ENCODE measurements at regions not wholly inside any gene's neighbourhood (a gene's known extent, or its start where the extent isn't known, plus 50 kb on each side); places are given as distances from the start of the nearest gene placed in this dataset.

DNA sequence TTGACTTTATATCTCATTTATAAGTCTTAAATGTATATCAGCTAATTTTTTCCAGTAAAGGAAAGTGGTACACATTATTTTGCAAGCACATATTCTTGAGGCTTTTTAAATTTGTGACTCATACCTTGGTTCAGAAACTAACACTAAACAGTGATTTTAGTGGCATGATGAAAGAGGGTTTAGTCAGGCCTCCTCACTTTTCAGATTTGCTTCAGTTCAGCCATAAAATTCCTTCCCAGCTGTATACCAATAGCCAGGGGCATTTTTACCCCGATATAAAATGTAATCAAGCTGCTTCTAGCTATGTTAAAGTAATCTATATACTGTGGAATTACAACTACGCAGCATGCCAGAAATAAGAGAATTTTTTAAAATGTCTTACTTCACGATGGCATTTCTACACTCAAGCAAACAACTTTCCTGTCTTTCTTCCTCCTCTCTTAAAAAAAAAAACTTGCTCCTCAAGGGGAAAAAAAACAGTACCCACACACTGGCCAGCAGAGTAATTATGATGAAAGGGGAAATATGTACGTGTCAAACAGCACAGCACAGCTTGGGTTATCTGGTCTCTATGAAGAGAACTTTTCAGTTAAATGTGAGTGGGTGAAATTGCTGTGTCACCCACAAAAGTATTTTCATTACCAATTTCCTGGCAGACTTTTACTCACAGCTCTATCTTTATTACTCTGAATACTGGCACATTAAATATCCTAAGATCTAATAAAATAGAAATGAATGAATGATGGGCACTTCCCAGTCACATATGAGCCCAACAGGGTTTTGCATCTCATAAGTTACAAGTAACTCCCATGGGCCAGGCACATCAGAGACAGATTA is 244.8 kb upstream of the TENT5A start:
- no peaks in the 10 kb centered on the region for H3F3A ChIP-seq (ENCODE audit: low read depth)
- Mint-ChIP-seq H3K27ac (no peak overlapping the region), H3K36me3 (no peaks in the 10 kb centered on the region), H3K27me3 (ENCODE audit: insufficient read depth, low read depth) (no peaks in the 10 kb centered on the region), H3K4me1 (peaks cover 9% of the 10 kb centered on the region), H3K9me3 (no peaks in the 10 kb centered on the region), H3K4me3 (no peak overlapping the region)
- no peak for TF ChIP-seq EZH2 (IDR thresholded peaks at IDR 0.05)
- no peak for TF ChIP-seq EZH2phosphoT487 (IDR thresholded peaks at IDR 0.05)
- TF ChIP-seq, protein P1, sequence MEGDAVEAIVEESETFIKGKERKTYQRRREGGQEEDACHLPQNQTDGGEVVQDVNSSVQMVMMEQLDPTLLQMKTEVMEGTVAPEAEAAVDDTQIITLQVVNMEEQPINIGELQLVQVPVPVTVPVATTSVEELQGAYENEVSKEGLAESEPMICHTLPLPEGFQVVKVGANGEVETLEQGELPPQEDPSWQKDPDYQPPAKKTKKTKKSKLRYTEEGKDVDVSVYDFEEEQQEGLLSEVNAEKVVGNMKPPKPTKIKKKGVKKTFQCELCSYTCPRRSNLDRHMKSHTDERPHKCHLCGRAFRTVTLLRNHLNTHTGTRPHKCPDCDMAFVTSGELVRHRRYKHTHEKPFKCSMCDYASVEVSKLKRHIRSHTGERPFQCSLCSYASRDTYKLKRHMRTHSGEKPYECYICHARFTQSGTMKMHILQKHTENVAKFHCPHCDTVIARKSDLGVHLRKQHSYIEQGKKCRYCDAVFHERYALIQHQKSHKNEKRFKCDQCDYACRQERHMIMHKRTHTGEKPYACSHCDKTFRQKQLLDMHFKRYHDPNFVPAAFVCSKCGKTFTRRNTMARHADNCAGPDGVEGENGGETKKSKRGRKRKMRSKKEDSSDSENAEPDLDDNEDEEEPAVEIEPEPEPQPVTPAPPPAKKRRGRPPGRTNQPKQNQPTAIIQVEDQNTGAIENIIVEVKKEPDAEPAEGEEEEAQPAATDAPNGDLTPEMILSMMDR (IDR thresholded peaks at IDR 0.05): no peak
- H2AFZ ChIP-seq (replicated peaks): no peak overlapping the region
- DNase-seq (ENCODE audit: low spot score): no peak
- H3K27ac ChIP-seq: no peak overlapping the region
- H3K27me3 ChIP-seq: no peaks in the 10 kb centered on the region
- no peaks in the 10 kb centered on the region for H3K36me3 ChIP-seq
- no peaks in the 10 kb centered on the region for H3K9me3 ChIP-seq (ENCODE audit: low read depth)
- H4K20me1 ChIP-seq (ENCODE audit: low read depth): no peaks in the 10 kb centered on the region
- no peak overlapping the region for H3K4me2 ChIP-seq
- H3K4me1 ChIP-seq: peaks cover 24% of the 10 kb centered on the region
- no peaks in the 10 kb centered on the region for H3K79me2 ChIP-seq (ENCODE audit: low read depth)
- no peak overlapping the region for H3K9ac ChIP-seq
- H3K4me3 ChIP-seq: no peak overlapping the region

DNA sequence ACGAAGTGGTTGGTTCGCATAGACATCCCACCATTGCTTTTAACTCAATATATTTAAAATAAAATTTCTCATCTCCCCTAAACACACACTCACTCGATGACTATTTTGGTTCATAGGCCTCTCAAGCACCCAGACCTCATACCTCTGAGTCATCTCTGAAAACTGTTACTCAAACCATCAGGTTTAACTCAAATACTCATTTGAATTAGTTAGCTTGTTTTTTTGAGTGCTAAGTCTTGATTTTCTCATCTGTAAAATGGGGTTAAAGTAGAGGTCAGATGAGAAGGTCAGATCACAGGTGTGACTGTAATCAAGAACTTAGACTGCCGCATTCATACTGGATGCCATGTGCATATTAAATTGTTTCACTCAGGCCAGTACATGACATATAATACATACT is 243.9 kb upstream of the TENT5A start:
- Histone ChIP-seq H2AFZ (replicated peaks) (no peak overlapping the region), H3K9ac (no peak overlapping the region), H3F3A (ENCODE audit: low read depth) (no peaks in the 10 kb centered on the region), H3K27ac (no peak overlapping the region), H4K20me1 (ENCODE audit: low read depth) (no peaks in the 10 kb centered on the region), H3K4me2 (no peak overlapping the region), H3K36me3 (no peaks in the 10 kb centered on the region), H3K4me3 (no peak overlapping the region), H3K27me3 (no peaks in the 10 kb centered on the region), H3K9me3 (ENCODE audit: low read depth) (no peaks in the 10 kb centered on the region), H3K4me1 (peaks cover 20% of the 10 kb centered on the region), H3K79me2 (ENCODE audit: low read depth) (no peaks in the 10 kb centered on the region)
- Mint-ChIP-seq H3K27ac (no peak overlapping the region), H3K27me3 (ENCODE audit: insufficient read depth, low read depth) (no peaks in the 10 kb centered on the region), H3K9me3 (no peaks in the 10 kb centered on the region), H3K4me3 (no peak overlapping the region), H3K4me1 (peaks cover 9% of the 10 kb centered on the region), H3K36me3 (no peaks in the 10 kb centered on the region)
- TF ChIP-seq EZH2 (IDR thresholded peaks at IDR 0.05) (no peak), EZH2phosphoT487 (IDR thresholded peaks at IDR 0.05) (no peak)
- TF ChIP-seq, protein P1 (IDR thresholded peaks at IDR 0.05): no peak
- no peak for DNase-seq (ENCODE audit: low spot score)

DNA sequence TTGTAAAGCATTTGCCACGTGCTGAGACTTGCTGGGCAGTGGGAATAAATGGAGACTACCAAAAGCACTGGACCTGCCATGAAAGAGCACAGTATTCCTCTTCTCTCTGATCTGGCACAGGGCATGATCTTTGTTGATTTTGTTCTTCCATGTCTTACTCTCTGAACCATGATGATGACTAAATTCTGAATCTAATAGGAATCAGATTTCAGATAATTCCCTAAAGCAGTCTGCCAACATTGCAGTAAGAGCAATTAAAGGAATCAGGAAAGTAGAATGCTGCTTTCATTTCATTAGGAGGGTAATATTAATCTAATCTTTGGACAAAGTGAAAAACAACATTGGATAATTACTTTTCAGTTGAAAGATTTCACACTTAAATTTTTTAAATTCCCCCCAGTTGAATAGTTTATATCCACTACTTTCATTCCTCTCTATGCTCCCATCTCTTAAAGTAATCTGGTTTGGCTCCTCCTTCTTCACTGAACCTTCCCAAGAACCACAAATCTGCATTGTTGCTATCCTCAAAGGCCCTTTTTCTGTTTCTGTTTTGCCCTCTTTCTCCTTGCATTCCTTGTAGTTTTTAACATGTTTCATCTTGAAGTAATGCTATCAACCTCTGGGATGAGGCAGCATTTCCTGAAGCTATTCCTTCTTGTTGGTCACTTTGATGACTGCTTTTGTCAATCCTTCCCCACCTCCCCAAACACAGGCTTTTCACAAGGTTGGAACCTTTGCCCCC is 243.2 kb upstream of the TENT5A start:
- Mint-ChIP-seq H3K4me3 (no peak overlapping the region), H3K36me3 (no peaks in the 10 kb centered on the region), H3K27me3 (ENCODE audit: insufficient read depth, low read depth) (no peaks in the 10 kb centered on the region), H3K27ac (no peak overlapping the region), H3K9me3 (no peaks in the 10 kb centered on the region), H3K4me1 (peaks cover 8% of the 10 kb centered on the region)
- Histone ChIP-seq H3K4me1 (peaks cover 13% of the 10 kb centered on the region), H3K79me2 (ENCODE audit: low read depth) (no peaks in the 10 kb centered on the region), H3K9me3 (ENCODE audit: low read depth) (no peaks in the 10 kb centered on the region), H3K27me3 (no peaks in the 10 kb centered on the region), H3F3A (ENCODE audit: low read depth) (no peaks in the 10 kb centered on the region), H3K4me3 (no peak overlapping the region), H3K36me3 (no peaks in the 10 kb centered on the region), H3K27ac (peak overlapping the region; percentile 34), H3K9ac (no peak overlapping the region), H4K20me1 (ENCODE audit: low read depth) (no peaks in the 10 kb centered on the region), H2AFZ (replicated peaks) (peak overlapping the region; percentile 58), H3K4me2 (no peak overlapping the region)
- TF ChIP-seq, protein P1 (IDR thresholded peaks at IDR 0.05): no peak
- TF ChIP-seq EZH2 (IDR thresholded peaks at IDR 0.05): no peak
- DNase-seq (ENCODE audit: low spot score): no peak

All from neural progenitor cell (in vitro differentiated cells).